Astrocyte (in vitro differentiated cells and primary cell): ENCODE measurements at regions not wholly inside any gene's neighbourhood (a gene's known extent, or its start where the extent isn't known, plus 50 kb on each side); places are given as distances from the start of the nearest gene placed in this dataset.

Experiments
- DNase-seq: peaks from one replicate; pipeline ENCODE4 v3.0.0-alpha.2; 2010; ENCODE audit warnings: low read depth
- FAIRE-seq: peaks from 2 replicates; lab custom pipeline; 2011; peaks lifted over from hg19 to GRCh38; lab: Jason Lieb, UNC
- H2AFZ ChIP-seq: 2 replicates; pipeline ENCODE4 v1.6.0; 2012; ENCODE audit warnings: low read depth, low read length, inconsistent platforms
- H3K27ac ChIP-seq: 2 replicates; pipeline ENCODE4 v1.5.1; 2011; ENCODE audit warnings: low read depth, low read length, inconsistent platforms
- H3K27me3 ChIP-seq: 2 replicates; pipeline ENCODE4 v1.6.0; 2011; ENCODE audit warnings: low read length, inconsistent platforms; ENCODE audit not compliant: insufficient read depth
- H3K36me3 ChIP-seq: 2 replicates; pipeline ENCODE4 v1.5.1; 2011; ENCODE audit warnings: low read length, inconsistent platforms; ENCODE audit not compliant: insufficient read depth
- H3K4me1 ChIP-seq: 2 replicates; pipeline ENCODE4 v1.5.1; 2011; ENCODE audit warnings: low read length, inconsistent platforms; ENCODE audit not compliant: insufficient read depth
- H3K4me2 ChIP-seq: 2 replicates; pipeline ENCODE4 v1.6.0; 2012; ENCODE audit warnings: low read length, inconsistent platforms
- H3K4me3 ChIP-seq: 2 replicates; pipeline ENCODE4 v1.5.1; 2011; ENCODE audit warnings: low read depth, mild to moderate bottlenecking, low read length, inconsistent platforms; ENCODE audit not compliant: insufficient read depth
- H3K79me2 ChIP-seq: 2 replicates; pipeline ENCODE4 v1.6.0; 2012; ENCODE audit warnings: mild to moderate bottlenecking, low read length, inconsistent platforms; ENCODE audit not compliant: insufficient read depth
- H3K9ac ChIP-seq: 2 replicates; pipeline ENCODE4 v1.6.0; 2012; ENCODE audit warnings: mild to moderate bottlenecking, low read length, inconsistent platforms
- H3K9me3 ChIP-seq: 2 replicates; pipeline ENCODE4 v1.5.1; 2012; ENCODE audit warnings: low read depth, mild to moderate bottlenecking, low read length, inconsistent platforms; ENCODE audit not compliant: insufficient read depth
- H4K20me1 ChIP-seq: 2 replicates; pipeline ENCODE4 v1.6.0; 2012; ENCODE audit warnings: low read length, inconsistent platforms; ENCODE audit not compliant: insufficient read depth
- H3K27ac Mint-ChIP-seq: one replicate; pipeline ENCODE4 v1.8.0; 2021; ENCODE audit warnings: mild to moderate bottlenecking, mixed read lengths; ENCODE audit not compliant: unreplicated experiment
- H3K27me3 Mint-ChIP-seq: one replicate; pipeline ENCODE4 v1.8.0; 2021; ENCODE audit warnings: low read depth, mixed read lengths; ENCODE audit not compliant: unreplicated experiment
- H3K36me3 Mint-ChIP-seq: one replicate; pipeline ENCODE4 v1.8.0; 2021; ENCODE audit warnings: low read depth, mixed read lengths; ENCODE audit not compliant: unreplicated experiment
- H3K4me1 Mint-ChIP-seq: one replicate; pipeline ENCODE4 v1.8.0; 2021; ENCODE audit warnings: low read depth, mixed read lengths; ENCODE audit not compliant: unreplicated experiment
- H3K4me3 Mint-ChIP-seq: one replicate; pipeline ENCODE4 v1.8.0; 2021; ENCODE audit warnings: mild to moderate bottlenecking, moderate library complexity, mixed read lengths; ENCODE audit not compliant: unreplicated experiment
- H3K9me3 Mint-ChIP-seq: one replicate; pipeline ENCODE4 v1.8.0; 2021; ENCODE audit warnings: mild to moderate bottlenecking, mixed read lengths; ENCODE audit not compliant: unreplicated experiment
- CTCF ChIP-seq: IDR thresholded peaks from 2 replicates; pipeline ENCODE4 v1.5.1; 2011; ENCODE audit warnings: low read depth, mild to moderate bottlenecking, inconsistent platforms, low read length, moderate library complexity; ENCODE audit not compliant: insufficient read depth
- EZH2 ChIP-seq: IDR thresholded peaks from 2 replicates; pipeline ENCODE4 v1.6.1; 2012; ENCODE audit warnings: mild to moderate bottlenecking, low read length, inconsistent platforms; ENCODE audit not compliant: insufficient read depth

GRCh38 chr2:171617981-171618380 is 69.3 kb upstream of the DYNC1I2 start:
- Histone ChIP-seq H3K4me2 (no peak overlapping the region), H3K36me3 (no peaks in the 10 kb centered on the region), H3K79me2 (no peaks in the 10 kb centered on the region), H3K9me3 (no peaks in the 10 kb centered on the region), H3K4me1 (peaks cover 4% of the 10 kb centered on the region), H3K27ac (no peak overlapping the region), H3K9ac (no peak overlapping the region), H2AFZ (no peak overlapping the region), H4K20me1 (no peaks in the 10 kb centered on the region), H3K4me3 (no peak overlapping the region), H3K27me3 (no peaks in the 10 kb centered on the region)
- H3K27ac Mint-ChIP-seq, result no peak overlapping the region
- H3K9me3 Mint-ChIP-seq, result peaks cover 4% of the 10 kb centered on the region
- H3K4me1 Mint-ChIP-seq, result peaks cover 9% of the 10 kb centered on the region
- DNase-seq, result no peak
- no peaks in the 10 kb centered on the region for H3K36me3 Mint-ChIP-seq
- no peak overlapping the region for H3K4me3 Mint-ChIP-seq
- TF ChIP-seq CTCF (no peak), EZH2 (no peak)
- FAIRE-seq, result no peak
- H3K27me3 Mint-ChIP-seq, result peaks cover 10% of the 10 kb centered on the region

- H3K27ac Mint-ChIP-seq, result no peak overlapping the region
- Histone ChIP-seq H3K9me3 (peaks cover 8% of the 10 kb centered on the region), H3K4me3 (no peak overlapping the region), H4K20me1 (no peaks in the 10 kb centered on the region), H3K27me3 (no peaks in the 10 kb centered on the region), H3K4me1 (no peaks in the 10 kb centered on the region), H3K27ac (no peak overlapping the region), H3K79me2 (no peaks in the 10 kb centered on the region), H3K4me2 (no peak overlapping the region), H3K9ac (no peak overlapping the region), H3K36me3 (no peaks in the 10 kb centered on the region), H2AFZ (no peak overlapping the region)
- H3K36me3 Mint-ChIP-seq, result no peaks in the 10 kb centered on the region
- H3K4me3 Mint-ChIP-seq, result no peak overlapping the region
- H3K4me1 Mint-ChIP-seq, result no peaks in the 10 kb centered on the region
- TF ChIP-seq EZH2, result no peak
- TF ChIP-seq CTCF, result no peak
- FAIRE-seq, result no peak
- H3K9me3 Mint-ChIP-seq, result peaks cover 6% of the 10 kb centered on the region
- DNase-seq, result no peak
- H3K27me3 Mint-ChIP-seq, result peaks cover 9% of the 10 kb centered on the region
These were observed 62.3 kb upstream of the DYNC1I2 start for GRCh38 chr2:171625006-171625405.

- no peak for FAIRE-seq
- peaks cover 18% of the 10 kb centered on the region for H3K9me3 Mint-ChIP-seq
- H3K27ac Mint-ChIP-seq, result no peak overlapping the region
- Histone ChIP-seq H3K27ac (no peak overlapping the region), H2AFZ (no peak overlapping the region), H3K4me1 (no peaks in the 10 kb centered on the region), H3K4me3 (no peak overlapping the region), H3K4me2 (no peak overlapping the region), H3K9ac (no peak overlapping the region), H4K20me1 (no peaks in the 10 kb centered on the region), H3K9me3 (peaks cover 15% of the 10 kb centered on the region), H3K79me2 (no peaks in the 10 kb centered on the region), H3K27me3 (no peaks in the 10 kb centered on the region), H3K36me3 (no peaks in the 10 kb centered on the region)
- no peaks in the 10 kb centered on the region for H3K36me3 Mint-ChIP-seq
- H3K27me3 Mint-ChIP-seq, result peaks cover 3% of the 10 kb centered on the region
- no peak overlapping the region for H3K4me3 Mint-ChIP-seq
- TF ChIP-seq EZH2 (no peak), CTCF (no peak)
- H3K4me1 Mint-ChIP-seq, result no peaks in the 10 kb centered on the region
- DNase-seq, result no peak
These were observed 60.3 kb upstream of the DYNC1I2 start for GRCh38 chr2:171626949-171627348.
